Astrocyte of the cerebellum (primary cell): ENCODE measurements at regions not wholly inside any gene's neighbourhood (a gene's known extent, or its start where the extent isn't known, plus 50 kb on each side); places are given as distances from the start of the nearest gene placed in this dataset.

Experiments
- DNase-seq: peaks from one replicate; pipeline ENCODE4 v3.0.0-alpha.2; 2011; ENCODE audit warnings: low read depth
- H3K4me3 ChIP-seq: 2 replicates; pipeline ENCODE4 v1.5.1; 2011; ENCODE audit warnings: mild to moderate bottlenecking, low read depth, low read length, moderate library complexity
- in situ Hi-C: cut with HindIII; loops from 2 replicates; pipeline ENCODE4 v1.10.0; 2017; ENCODE audit warnings: low sequenced_read_pairs
- TF ChIP-seq, protein P1 (sequence below): IDR thresholded peaks from 2 replicates; pipeline ENCODE4 v1.5.1; 2012; ENCODE audit warnings: low read length, low read depth, moderate library complexity, mild to moderate bottlenecking; ENCODE audit errors: missing control alignments

- in situ Hi-C loops = no loop called here
- no peak for DNase-seq
- TF ChIP-seq, protein P1, sequence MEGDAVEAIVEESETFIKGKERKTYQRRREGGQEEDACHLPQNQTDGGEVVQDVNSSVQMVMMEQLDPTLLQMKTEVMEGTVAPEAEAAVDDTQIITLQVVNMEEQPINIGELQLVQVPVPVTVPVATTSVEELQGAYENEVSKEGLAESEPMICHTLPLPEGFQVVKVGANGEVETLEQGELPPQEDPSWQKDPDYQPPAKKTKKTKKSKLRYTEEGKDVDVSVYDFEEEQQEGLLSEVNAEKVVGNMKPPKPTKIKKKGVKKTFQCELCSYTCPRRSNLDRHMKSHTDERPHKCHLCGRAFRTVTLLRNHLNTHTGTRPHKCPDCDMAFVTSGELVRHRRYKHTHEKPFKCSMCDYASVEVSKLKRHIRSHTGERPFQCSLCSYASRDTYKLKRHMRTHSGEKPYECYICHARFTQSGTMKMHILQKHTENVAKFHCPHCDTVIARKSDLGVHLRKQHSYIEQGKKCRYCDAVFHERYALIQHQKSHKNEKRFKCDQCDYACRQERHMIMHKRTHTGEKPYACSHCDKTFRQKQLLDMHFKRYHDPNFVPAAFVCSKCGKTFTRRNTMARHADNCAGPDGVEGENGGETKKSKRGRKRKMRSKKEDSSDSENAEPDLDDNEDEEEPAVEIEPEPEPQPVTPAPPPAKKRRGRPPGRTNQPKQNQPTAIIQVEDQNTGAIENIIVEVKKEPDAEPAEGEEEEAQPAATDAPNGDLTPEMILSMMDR = no peak
- H3K4me3 ChIP-seq = no peak overlapping the region
Observed at GRCh38 chr2:180520921-180521581, 459.4 kb upstream of the UBE2E3 start.

- in situ Hi-C loops = no loop called here
- TF ChIP-seq, protein P1 = no peak
- no peak overlapping the region for H3K4me3 ChIP-seq
- DNase-seq = no peak
Observed at GRCh38 chr2:180520206-180520605, 460.2 kb upstream of the UBE2E3 start.

DNA sequence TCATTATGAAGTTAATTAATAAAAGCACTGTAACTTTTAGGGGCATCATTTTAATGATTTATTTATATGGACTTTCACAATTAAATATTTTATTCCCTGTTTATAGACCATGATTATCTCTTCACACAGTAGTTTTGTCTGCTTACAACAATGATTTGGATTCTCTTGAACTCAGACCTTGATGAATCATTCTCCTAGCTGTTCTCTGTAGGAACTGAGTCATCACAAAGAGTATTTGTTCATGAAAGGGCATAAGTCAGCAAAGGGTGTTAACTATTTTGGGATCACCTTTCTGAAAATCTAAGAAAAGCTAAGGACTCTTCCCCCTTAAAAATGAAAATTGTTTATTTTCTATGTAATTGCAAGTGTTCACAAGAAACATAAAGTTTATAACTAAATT is 461.1 kb upstream of the UBE2E3 start:
- in situ Hi-C loops = no loop called here
- no peak overlapping the region for H3K4me3 ChIP-seq
- TF ChIP-seq, protein P1 = no peak
- no peak for DNase-seq

GRCh38 chr2:180516232-180516631 is 464.2 kb upstream of the UBE2E3 start:
- in situ Hi-C loops = no loop called here
- H3K4me3 ChIP-seq = no peak overlapping the region
- no peak for DNase-seq
- TF ChIP-seq, protein P1 = no peak

DNA sequence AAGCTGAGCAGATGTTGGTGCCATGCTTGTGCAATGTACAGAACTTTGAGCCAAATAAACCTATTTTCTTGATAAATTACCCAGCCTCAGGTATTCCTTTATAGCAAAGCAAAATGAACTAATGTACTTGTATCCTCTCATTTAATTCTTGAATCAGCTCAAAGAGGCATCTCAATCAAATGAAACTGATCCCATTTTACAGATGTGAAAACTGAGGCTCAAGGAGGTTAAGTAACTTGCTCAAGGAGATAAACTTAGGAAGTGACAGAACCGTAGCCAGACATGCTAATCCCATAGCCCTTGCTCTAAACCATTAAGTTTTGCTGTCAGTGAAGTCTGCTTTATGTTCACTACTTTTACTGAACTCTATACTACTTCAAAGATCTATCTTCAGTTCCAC is 467.0 kb upstream of the UBE2E3 start:
- no peak overlapping the region for H3K4me3 ChIP-seq
- no peak for DNase-seq
- TF ChIP-seq, protein P1 = no peak
- in situ Hi-C loops = no loop called here

DNA sequence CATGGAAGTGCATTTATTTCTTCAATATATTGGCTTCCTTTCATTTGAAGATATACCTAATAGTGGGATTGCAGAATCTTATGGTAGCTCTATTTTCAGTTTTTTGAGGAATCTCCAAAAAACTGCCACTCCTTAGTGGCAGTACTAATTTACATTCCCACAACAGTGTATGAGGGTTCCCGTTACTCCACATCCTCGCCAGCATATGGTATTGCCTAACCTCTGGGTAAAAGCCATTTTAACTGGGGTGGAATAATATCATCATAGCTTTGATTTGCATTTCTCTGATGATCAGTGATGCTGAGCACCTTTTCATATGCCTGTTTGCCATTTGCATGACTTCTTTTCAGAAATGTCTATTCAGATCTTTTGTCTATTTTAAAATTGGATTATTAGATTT is 471.9 kb upstream of the UBE2E3 start:
- TF ChIP-seq, protein P1 = no peak
- in situ Hi-C loops = no loop called here
- DNase-seq = no peak
- H3K4me3 ChIP-seq = no peak overlapping the region
